Cardiac muscle cell (in vitro differentiated cells and primary cell): ENCODE measurements at regions not wholly inside any gene's neighbourhood (a gene's known extent, or its start where the extent isn't known, plus 50 kb on each side); places are given as distances from the start of the nearest gene placed in this dataset.
A peak's percentile ranks its signal among the peaks of the same experiment; 100 is the strongest.

ENCODE experiments used
- DNase-seq, 2 donors: peaks; one replicate each; pipeline versions ENCODE4 v3.0.0 to v3.0.0-alpha.2; 2010 to 2017; ENCODE audit warnings: low read depth in 1 of 2, low spot score in 1 of 2
- H3K27ac ChIP-seq: fragments of 200-600 bp; sonication (generic); 2 replicates; pipeline ENCODE4 v1.5.1; 2016
- H3K27me3 ChIP-seq: fragments of 200-600 bp; sonication (generic); 2 replicates; pipeline ENCODE4 v1.6.0; 2016; ENCODE audit warnings: control low read depth
- H3K36me3 ChIP-seq: fragments of 200-600 bp; sonication (generic); 2 replicates; pipeline ENCODE4 v1.5.1; 2016; ENCODE audit warnings: control low read depth
- H3K4me1 ChIP-seq: fragments of 200-600 bp; sonication (generic); 2 replicates; pipeline ENCODE4 v1.8.1; 2017; ENCODE audit warnings: low read depth, mild to moderate bottlenecking, mixed run types
- H3K4me3 ChIP-seq: fragments of 200-600 bp; sonication (generic); 2 replicates; pipeline ENCODE4 v1.5.1; 2016; ENCODE audit warnings: mild to moderate bottlenecking
- H3K9me3 ChIP-seq: fragments of 200-600 bp; sonication (generic); 2 replicates; pipeline ENCODE4 v1.5.1; 2017; ENCODE audit warnings: low read depth, mild to moderate bottlenecking, control low read depth
- TF ChIP-seq, protein P1 (sequence below): IDR thresholded peaks from 2 replicates; pipeline ENCODE4 v1.5.1; 2012; ENCODE audit warnings: low read depth, mild to moderate bottlenecking, low read length

DNA sequence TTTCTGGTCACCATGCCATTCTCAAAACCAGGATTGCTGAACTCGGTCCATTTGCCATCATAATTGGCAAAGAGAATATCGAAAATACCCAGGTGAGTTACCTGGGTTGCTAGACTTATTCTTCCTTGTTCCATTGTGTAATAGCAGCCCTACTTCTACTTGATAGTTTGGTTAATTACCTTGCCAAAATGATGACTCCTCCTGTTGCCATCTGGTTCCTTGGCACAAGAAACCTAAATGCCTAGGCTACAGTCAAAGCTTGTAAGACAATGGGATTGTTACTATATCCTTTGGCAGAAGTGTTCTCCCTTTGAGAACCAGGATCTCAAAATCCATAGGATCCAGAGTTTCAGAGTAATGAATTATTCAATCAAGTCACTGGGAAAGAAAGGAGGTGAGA lies 373.2 kb upstream of the ACTBL2 start:
- Histone ChIP-seq H3K9me3 (no peaks in the 10 kb centered on the region), H3K4me3 (no peak overlapping the region), H3K4me1 (peaks cover 8% of the 10 kb centered on the region), H3K36me3 (no peaks in the 10 kb centered on the region), H3K27me3 (no peaks in the 10 kb centered on the region), H3K27ac (no peak overlapping the region)
- DNase-seq: no peak
- TF ChIP-seq, protein P1, sequence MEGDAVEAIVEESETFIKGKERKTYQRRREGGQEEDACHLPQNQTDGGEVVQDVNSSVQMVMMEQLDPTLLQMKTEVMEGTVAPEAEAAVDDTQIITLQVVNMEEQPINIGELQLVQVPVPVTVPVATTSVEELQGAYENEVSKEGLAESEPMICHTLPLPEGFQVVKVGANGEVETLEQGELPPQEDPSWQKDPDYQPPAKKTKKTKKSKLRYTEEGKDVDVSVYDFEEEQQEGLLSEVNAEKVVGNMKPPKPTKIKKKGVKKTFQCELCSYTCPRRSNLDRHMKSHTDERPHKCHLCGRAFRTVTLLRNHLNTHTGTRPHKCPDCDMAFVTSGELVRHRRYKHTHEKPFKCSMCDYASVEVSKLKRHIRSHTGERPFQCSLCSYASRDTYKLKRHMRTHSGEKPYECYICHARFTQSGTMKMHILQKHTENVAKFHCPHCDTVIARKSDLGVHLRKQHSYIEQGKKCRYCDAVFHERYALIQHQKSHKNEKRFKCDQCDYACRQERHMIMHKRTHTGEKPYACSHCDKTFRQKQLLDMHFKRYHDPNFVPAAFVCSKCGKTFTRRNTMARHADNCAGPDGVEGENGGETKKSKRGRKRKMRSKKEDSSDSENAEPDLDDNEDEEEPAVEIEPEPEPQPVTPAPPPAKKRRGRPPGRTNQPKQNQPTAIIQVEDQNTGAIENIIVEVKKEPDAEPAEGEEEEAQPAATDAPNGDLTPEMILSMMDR: no peak

DNA sequence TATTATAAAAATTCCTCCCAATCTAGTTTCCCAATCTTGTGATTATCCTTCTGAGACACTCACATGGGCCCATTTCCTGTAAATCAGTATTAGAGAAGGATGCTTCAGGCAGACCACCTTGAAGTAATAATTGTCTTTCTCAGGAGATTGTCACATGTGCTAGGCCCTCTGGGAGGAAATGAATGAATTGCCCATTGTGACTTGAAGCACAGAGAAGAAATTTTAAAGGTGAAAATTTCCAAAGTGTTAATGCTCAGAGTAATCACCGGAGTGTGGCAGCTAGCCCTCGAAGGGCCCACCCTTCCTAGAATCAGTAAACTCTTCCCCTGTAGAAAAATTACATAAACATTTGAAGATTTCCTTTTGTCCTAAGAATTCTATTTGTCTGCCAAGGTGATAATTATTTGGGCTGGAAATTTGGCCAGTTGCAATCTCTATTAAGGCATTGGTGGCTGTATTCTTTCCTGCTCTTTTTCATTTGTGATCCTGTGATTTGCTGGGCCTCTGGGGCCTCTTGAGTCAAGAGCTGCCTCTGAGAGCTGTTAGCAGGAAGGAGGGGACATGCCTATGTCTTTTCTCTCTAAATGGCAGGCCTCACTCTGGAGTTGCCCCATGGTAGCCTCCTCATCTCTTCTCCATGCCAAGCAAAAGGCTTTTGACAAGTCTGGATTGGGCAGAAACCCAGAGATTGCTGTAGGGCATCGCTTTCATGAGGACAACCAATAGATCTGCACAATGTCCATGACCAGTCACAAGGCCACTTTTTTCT lies 371.5 kb upstream of the ACTBL2 start:
- Histone ChIP-seq H3K36me3 (no peaks in the 10 kb centered on the region), H3K4me1 (peaks cover 8% of the 10 kb centered on the region), H3K4me3 (no peak overlapping the region), H3K27ac (no peak overlapping the region), H3K27me3 (no peaks in the 10 kb centered on the region), H3K9me3 (no peaks in the 10 kb centered on the region)
- TF ChIP-seq, protein P1: no peak
- peak in 1 of 2 donors; percentile 48 for DNase-seq

DNA sequence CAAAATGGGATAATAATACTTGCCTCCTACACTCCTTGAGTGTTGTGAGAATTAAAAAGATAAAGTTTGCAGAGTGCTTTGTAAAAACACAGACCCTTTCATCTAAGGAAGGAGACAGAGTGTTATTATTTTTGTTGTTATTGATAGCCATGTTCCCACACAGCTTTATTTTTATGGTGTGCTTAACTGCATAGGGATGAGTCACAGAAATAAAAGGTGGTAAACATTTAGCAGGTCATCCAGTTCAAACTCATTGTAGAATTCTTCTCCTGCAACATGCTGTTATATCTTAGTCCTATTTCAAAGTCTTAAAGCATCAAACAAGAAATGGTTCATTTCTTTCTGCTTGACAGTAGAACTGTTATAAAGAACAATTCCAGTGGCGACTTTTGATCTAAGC lies 367.5 kb upstream of the ACTBL2 start:
- Histone ChIP-seq H3K4me1 (peaks cover 8% of the 10 kb centered on the region), H3K4me3 (no peak overlapping the region), H3K27ac (no peak overlapping the region), H3K27me3 (no peaks in the 10 kb centered on the region), H3K36me3 (no peaks in the 10 kb centered on the region), H3K9me3 (no peaks in the 10 kb centered on the region)
- TF ChIP-seq, protein P1: no peak
- DNase-seq: no peak

DNA sequence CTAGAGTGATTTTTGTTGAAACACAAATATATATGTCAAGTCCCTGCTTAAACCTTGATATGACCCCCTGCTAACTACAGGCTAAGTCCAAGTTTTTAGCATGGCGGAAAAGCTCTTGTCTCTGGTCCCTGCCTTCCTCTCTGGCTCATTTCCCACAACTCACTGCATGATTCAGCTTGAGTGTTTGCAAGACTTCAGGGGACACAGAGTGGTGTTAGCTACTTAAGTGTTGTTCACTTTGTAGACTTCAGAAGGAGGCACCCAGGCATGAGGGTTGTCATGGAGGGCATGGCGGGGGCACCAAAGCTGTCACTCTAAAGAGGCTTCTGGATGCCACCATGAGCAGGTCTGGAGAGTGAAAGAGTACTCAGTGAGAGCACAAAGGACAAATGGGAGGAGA lies 362.4 kb upstream of the ACTBL2 start:
- TF ChIP-seq, protein P1: no peak
- Histone ChIP-seq H3K9me3 (no peaks in the 10 kb centered on the region), H3K27ac (no peak overlapping the region), H3K36me3 (no peaks in the 10 kb centered on the region), H3K4me3 (no peak overlapping the region), H3K27me3 (no peaks in the 10 kb centered on the region), H3K4me1 (no peaks in the 10 kb centered on the region)
- DNase-seq: peak in 1 of 2 donors; percentile 9

DNA sequence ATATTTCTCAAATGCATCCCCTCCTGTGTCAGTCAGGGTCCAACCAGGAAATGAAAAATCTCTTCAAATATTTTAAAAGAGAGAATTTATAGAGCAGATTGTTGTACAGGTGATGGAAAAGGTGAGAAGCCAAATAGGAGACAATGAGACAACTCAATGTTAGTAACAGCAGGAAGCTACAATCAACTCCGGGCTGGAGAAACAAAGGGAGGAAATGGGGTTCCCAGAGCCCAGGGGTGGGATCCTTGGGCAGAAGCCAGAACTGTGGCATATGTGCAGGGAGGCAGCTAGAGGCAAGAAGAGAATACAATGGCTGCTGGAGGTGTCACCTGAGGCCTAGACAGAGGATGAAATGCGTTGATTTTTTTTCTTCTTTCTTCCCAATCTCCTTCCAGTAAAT lies 361.8 kb upstream of the ACTBL2 start:
- TF ChIP-seq, protein P1: no peak
- no peaks in the 10 kb centered on the region for H3K36me3 ChIP-seq

More for the DNA sequence above, 361.8 kb upstream of the ACTBL2 start:
- Histone ChIP-seq H3K4me3 (no peak overlapping the region), H3K27me3 (no peaks in the 10 kb centered on the region), H3K9me3 (no peaks in the 10 kb centered on the region), H3K27ac (no peak overlapping the region), H3K4me1 (no peaks in the 10 kb centered on the region)
- DNase-seq: no peak
